A673 (cell line): ENCODE measurements at regions not wholly inside any gene's neighbourhood (a gene's known extent, or its start where the extent isn't known, plus 50 kb on each side); places are given as distances from the start of the nearest gene placed in this dataset.

Source experiments
- EZH2 ChIP-seq: fragments of 200-600 bp; sonication (generic); IDR thresholded peaks from 2 replicates; pipeline ENCODE4 v1.6.1; 2017; ENCODE audit warnings: borderline replicate concordance, low read depth, mild to moderate bottlenecking, mixed read lengths, antibody characterized with exemption, low read length; ENCODE audit not compliant: poor library complexity, severe bottlenecking
- TF ChIP-seq, protein P1 (sequence below): fragments of 300-800, 200-600 bp; sonication (generic); conservative IDR thresholded peaks from 2 replicates; pipeline ENCODE4 v1.5.1; 2017; ENCODE audit warnings: low read depth, mild to moderate bottlenecking, antibody characterized with exemption, low read length, moderate library complexity, mixed read lengths

DNA sequence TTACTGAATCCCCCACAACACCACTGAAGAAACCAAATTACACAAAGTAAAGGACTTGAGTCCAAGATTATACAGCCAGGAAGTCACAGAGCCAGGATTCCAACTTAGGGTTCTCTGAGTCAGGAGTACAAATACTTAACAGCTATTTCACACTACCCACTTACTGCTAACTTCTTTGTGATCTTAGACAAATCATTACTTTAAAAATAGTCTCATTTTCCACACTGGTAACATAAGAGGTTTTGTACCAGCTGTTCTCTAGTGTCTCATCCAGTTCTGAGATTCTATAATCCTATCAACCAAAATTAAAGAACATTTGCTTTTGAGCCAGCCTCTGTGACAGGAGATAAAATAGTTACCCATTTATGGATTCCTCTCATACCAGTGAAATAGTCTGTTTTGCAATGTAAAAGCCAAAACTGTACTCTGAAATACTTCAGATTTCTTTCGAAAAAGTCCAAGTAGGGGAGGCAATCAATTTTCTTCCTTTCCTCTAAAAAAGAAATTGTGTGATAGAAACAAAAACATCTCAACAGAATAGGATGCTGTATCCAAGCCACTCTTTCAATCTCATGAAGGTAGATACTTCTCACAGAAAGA is 157.6 kb downstream of the LRATD1 start:
- TF ChIP-seq, protein P1, sequence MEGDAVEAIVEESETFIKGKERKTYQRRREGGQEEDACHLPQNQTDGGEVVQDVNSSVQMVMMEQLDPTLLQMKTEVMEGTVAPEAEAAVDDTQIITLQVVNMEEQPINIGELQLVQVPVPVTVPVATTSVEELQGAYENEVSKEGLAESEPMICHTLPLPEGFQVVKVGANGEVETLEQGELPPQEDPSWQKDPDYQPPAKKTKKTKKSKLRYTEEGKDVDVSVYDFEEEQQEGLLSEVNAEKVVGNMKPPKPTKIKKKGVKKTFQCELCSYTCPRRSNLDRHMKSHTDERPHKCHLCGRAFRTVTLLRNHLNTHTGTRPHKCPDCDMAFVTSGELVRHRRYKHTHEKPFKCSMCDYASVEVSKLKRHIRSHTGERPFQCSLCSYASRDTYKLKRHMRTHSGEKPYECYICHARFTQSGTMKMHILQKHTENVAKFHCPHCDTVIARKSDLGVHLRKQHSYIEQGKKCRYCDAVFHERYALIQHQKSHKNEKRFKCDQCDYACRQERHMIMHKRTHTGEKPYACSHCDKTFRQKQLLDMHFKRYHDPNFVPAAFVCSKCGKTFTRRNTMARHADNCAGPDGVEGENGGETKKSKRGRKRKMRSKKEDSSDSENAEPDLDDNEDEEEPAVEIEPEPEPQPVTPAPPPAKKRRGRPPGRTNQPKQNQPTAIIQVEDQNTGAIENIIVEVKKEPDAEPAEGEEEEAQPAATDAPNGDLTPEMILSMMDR, result no peak
- TF ChIP-seq EZH2, result no peak
